Fibroblast of gingiva (primary cell): ENCODE measurements at regions not wholly inside any gene's neighbourhood (a gene's known extent, or its start where the extent isn't known, plus 50 kb on each side); places are given as distances from the start of the nearest gene placed in this dataset.
"Not testable (repeated sequence)": the region's sequence is repeated elsewhere in the genome, so short reads cannot be mapped to it uniquely, and the experiment has no call there.

ENCODE experiments used
- DNase-seq: peaks from one replicate; pipeline ENCODE4 v3.0.0-alpha.2; 2011; ENCODE audit warnings: low read depth

DNA sequence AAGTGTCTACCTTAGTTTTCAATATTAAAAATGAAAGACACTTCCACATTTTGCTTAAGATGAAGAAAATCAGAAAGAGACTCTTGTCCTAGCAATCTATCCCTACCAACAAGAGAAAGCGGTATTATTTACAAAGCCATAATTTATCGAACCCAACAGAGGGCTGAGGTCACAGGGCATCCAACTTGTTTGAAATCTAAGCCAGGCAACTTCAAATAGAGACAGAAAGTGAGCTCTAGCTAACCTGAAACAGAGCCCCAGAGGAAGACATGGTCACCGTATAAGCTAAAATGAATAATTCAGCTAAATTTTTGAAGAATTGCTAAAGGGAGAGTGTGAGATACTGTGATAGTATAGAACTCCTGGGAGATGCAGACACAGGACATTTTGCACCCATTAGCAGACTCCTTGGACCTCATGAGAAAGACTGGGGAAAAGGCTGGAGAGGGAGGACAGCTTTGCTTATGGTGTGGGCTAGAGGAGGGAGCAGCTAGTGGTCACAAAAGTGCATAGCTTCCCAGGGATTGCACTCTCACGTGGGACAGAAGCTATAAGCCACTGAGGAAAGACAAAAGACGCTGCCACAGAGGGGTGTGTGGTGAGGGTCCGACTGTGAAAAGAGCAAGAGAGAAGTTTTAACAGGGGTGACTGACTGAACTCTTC is 624.2 kb upstream of the GRIN3A start:
- no peak for DNase-seq

DNA sequence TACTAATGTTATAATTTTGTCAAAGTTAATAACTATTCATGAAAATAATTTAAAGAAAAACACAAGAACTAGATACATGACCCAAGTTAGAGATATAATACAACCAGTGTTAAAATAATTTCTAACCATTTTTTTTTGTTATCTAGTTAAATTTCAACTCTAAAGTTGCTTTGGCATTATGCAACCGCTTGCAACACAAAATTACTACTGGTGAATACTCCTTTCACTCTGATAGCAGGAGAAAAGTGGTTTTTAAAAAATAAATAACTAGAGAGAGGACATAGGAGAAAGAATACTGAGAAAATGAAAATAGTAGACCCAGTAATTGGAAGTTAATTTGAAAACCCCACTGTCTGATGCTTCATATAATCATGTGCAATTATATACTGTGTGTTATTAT is 622.4 kb upstream of the GRIN3A start:
- DNase-seq: no peak

DNA sequence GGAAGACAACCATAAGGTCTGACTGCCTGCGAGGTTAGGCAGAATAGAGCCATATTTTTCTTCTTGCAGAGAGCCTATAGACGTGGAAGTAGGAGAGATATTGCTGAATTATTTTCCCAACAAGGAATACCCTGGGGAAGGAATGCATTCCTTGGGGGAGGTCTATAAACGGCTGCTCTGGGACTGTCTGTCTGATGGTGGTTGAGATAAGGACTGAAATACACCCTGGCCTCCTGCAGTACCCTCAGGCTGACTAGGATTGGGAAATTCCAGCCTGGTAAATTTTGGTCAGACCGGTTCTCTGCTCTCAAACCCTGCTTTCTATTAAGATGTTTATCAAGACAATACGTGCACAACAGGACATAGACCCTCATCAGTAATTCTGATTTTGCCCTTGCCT is 617.5 kb upstream of the GRIN3A start:
- no peak for DNase-seq

DNA sequence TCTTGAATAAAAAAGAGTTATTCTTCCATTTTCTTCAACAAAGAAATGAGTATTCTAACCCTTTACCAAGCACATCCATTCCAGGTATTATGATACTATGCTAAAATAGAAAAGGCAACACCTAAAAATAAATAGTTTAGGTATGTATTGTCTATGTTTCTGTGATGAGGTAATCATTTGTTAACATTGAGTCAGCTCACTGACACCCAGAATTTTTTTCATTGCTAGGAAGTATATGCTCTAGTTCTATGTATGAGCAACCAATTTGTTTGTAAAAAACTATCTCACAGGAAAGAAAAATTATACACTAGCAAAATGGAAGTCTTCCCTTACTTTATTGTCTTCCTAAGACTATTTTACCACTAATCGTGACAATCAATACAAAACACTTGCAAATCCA is 615.6 kb upstream of the GRIN3A start:
- no peak for DNase-seq

DNA sequence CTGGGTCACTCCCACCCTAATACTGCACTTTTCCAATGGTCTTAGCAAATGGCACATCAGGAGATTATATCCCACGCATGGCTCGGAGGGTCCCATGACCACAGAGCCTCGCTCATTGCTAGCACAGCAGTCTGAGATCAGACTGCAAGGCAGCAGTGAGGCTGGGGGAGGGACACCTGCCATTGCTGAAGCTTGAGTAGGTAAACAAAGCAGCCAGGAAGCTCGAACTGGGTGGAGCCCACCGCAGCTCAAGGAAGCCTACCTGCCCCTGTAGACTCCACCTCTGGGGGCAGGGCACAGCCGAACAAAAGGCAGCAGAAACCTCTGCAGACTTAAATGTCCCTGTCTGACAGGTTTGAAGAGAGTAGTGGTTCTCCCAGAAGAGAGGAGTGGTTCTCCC is 599.0 kb upstream of the GRIN3A start:
- not testable (repeated sequence) for DNase-seq

DNA sequence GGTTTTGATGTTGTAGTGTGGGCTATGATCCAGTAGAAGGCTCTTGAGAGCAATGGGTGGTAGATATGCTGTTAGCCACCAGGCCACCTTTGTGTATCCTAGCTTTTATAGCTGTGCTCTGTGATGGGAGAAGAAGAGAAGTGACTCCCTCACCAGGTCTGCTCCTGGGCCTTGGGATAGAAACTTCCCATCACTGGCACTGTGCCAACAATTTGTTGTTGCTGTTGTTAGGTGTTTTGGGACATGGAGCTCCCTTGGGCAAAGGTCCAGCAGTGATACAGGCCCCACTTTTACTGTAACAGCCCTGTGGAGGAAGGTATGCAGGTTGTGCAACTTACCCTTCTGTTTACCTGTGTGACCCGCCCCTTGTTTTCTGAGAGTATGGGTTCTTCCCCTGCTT is 570.9 kb upstream of the GRIN3A start:
- no peak for DNase-seq

DNA sequence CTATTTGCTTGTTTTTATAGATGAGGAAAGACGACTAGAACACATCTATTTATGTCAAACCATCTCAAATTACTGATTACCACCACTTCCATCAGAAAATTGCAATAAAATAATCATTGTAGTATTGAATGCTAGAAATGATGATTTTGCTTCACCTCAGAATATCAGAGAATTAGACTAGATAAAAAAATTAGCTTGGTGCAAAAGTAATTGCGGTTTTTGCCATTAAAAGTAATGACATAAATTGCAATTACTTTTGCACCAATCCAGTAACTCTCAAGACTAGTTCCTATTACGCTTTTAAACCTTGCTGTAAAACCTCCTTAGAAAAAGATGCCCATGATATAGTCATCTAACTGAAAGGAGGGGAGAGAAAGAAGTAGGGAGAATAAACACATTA is 556.7 kb upstream of the GRIN3A start:
- DNase-seq: no peak

DNA sequence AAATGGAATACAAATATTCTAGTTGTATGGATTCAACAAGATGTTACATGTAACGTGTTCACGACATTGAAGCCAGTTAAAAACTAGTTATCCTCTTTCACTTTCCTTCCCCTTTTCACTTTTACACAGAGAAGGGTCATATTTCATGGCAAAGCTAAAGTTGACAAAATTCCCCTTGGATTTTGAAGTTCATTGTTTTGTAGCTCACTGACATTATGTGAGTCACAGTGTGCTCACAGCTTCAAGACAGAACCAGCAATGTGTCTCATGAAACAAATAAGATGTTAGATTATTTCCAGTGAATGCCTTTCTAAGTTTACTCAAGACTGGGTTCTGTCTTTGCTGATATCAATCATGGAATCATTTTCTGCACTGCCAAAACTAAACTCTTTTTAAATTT is 535.5 kb upstream of the GRIN3A start:
- DNase-seq: no peak

DNA sequence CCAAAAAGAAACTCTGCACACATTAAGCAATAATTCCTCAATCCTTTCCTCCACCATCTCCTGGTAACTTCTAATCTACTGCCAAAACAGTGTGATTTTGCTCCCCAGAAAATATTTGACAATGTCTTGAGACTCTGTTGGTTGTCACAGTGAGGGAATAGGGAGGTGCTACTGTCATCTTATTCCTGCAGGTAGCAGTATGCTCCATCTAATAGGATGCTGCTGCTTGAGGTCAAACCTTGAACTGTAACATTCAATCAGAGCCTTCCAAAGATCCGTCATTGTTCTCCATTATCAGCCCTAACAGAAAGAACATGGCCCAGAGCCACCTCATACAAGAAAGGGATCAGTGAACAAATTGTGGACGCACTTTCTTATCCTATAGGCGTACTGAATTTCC is 514.7 kb upstream of the GRIN3A start:
- DNase-seq: no peak

DNA sequence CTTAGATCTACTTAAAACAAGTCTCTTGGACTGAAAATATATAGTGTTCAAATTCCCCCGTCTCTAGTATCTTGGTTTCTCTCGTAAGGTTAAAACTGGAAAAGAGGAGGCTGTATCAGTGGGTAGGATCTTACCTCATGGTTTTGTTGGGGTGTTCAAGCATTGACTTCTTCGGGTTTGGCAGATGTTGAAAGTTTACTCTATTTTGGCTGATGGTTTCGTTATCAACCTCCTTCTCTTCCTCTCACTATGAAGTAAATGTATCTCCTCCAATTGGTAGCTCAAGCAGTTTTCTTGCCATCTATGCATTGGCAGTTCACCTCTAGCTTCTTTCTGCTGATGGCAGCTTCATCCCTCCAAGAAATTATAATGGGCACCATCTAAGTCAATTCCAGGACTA is 506.5 kb upstream of the GRIN3A start:
- no peak for DNase-seq

DNA sequence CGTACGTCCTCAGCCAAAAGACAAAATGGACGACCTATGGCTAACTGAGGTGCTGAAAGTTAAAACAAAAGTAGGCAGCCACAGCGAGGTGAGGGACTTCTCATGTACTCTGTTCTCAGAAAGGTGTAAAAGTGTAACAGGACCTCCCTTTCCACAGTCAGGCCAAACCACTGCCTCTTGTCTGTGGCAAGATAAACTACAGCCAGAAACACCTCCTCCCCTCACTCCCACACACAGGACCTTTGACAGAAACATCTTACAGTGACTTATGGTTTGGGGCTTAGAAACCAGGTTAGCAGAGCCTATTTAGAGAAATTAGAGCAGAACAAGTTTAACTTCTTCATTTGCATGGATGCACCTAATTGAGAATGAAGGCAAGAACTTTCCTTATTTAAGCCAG is 499.1 kb upstream of the GRIN3A start:
- DNase-seq: no peak

DNA sequence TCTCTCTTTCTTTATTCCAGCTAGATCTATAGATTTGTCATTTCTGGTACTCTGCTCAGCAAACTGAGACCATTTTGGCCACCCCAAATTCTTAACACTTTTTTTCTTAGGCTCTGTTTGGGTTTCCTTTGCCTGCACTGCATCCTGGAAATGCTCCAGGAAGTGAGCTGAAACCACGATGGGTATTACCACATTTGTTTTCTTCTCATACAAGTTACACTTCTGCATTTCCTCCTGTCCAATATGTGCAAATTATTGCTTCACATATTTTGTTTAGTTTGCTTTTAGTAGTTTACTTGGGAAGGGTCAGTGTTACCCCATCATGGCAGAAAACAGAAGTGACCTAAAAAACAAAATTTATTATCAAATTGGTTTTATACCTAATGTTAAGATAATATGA is 498.6 kb upstream of the GRIN3A start:
- no peak for DNase-seq

DNA sequence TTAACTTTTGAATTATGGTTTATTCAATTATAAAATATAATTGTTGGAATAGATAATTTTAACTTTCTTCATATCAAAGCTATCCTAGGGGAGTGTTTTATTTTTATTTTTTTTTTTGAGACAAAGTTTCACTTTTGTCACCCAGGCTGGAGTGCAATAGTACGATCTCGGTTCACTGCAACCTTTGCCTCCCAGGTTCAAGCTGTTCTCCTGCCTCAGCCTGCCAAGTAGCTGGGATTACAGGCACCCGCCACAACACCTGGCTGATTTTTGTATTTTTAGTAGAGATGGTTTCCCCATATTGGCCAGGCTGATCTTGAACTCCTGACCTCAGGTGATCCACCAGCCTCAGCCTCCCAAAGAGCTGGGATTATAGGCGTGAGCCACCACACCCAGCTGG is 489.0 kb upstream of the GRIN3A start:
- DNase-seq: not testable (repeated sequence)

DNA sequence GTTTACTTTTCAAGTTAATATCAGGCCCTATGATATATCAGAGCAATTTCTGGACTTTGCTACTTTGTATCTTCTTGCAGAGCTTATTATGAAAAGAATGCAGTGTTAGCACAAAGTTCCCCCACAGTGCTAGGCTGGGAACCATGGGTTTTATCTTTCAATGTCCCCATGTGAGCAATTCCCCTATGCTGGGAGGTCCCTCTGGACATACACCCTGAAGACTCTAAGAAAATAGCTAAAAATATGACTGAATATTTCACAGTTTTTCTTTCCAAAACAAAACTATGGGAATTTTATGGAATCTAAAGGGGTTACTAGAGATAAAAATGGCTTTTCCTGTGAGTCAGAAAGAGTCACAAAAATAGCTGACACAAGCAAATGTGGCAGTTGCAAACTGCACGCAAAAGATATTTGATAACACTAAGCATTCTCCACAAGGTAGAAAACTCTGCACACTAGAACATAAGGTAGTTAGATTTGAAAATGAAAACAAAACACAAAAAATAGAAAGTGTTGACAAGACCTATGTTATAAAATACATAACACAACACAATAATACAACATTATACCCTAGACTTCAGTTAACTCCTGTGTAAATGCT is 487.5 kb upstream of the GRIN3A start:
- no peak for DNase-seq

DNA sequence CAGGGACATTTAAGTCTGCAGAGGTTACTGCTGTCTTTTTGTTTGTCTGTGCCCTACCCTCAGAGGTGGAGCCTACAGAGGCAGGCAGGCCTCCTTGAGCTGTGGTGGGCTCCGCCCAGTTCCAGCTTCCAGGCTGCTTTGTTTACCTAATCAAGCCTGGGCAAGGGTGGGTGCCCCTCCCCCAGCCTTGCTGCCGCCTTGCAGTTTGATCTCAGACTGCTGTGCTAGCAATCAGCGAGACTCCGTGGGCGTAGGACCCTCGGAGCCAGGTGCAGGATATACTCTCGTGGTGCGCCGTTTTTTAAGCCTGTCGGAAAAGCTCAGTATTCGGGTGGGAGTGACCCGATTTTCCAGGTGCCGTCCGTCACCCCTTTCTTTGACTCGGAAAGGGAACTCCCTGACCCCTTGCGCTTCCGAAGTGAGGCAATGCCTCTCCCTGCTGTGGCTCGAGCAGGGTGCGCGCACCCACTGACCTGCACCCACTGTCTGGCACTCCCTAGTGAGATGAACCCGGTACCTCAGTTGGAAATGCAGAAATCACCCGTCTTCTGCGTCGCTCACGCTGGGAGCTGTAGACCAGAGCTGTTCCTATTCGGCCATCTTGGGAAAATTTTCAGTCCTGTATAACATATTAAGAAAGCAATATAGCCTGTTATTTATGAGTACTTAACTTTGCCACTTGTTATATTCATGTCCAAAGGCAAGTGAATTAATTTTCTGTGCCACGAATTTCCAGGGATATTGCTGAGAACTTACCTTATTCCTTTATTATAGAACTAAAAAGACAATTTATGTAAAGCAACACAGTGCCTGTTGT is 485.1 kb upstream of the GRIN3A start:
- DNase-seq: not testable (repeated sequence)

DNA sequence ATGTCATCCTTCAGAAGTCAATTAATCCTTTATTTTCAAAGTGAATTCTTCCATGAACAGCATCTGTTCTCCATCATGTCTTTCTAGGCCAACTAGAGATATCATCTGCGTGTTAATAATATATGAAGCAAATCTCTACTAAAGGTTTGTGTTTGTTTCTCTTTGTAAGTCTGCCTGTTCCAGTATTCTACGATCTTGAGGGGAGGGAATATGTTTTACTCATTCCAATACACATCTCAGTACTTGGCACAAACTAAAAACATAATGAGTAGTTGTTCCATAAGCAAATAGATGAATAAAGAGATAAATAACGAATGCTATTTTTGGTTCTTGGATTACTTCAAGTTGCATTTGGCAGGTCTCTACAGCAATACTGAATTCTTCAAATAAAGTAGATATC is 470.7 kb upstream of the GRIN3A start:
- DNase-seq: no peak

DNA sequence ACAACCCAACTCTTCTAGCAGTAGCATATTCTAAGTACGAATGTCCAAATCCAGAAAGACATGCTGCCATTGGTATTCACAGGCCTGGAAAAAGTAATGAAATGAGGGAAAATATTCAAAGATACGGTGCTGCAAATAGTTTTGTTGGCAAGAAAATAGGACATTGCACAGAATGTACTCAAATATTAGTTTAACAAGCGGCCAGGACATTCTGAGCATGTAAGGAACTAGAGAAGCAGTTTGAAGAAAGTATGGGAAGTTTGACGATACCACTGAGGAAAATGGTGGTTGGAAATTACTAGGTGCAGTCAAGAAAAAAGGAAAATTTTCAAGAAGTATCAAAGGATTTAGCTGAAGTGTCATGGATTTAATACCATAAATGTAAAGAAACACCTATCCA is 468.0 kb upstream of the GRIN3A start:
- no peak for DNase-seq

DNA sequence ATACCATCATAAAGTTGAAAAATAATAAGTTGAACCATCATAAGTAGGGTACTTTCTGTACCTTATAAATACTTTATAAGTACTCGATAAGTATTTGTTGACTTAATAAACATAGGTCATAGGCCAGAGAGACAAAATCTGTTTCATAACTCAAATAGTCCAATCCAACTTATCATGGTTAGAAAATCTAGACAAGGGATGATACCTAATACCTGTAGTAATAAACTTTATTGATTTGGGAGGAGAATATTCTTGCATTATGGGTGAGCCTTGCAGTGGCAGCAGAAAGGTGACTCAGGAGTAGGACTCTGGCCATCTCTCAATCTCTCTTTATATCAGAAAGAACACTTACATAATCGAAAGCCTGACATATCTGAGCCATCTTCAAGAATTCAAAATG is 466.8 kb upstream of the GRIN3A start:
- DNase-seq: no peak

DNA sequence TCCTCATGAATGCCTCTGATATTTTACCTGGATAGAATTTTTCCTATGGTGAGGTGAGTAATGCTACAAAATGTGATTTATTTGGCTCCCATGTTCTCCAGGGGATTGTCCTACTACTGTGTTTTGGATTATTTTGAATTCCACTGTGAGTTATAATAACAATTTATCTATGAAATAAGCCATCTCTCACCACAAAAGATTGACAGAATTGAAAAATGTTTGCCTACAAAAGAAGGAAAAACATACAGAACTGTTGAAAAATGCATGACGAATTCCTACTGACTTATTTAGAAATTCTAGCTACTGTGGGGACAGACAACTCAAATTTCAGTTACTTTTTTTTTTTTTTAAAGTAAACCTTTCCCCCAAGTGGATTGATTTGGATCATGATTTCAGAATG is 463.7 kb upstream of the GRIN3A start:
- DNase-seq: no peak

DNA sequence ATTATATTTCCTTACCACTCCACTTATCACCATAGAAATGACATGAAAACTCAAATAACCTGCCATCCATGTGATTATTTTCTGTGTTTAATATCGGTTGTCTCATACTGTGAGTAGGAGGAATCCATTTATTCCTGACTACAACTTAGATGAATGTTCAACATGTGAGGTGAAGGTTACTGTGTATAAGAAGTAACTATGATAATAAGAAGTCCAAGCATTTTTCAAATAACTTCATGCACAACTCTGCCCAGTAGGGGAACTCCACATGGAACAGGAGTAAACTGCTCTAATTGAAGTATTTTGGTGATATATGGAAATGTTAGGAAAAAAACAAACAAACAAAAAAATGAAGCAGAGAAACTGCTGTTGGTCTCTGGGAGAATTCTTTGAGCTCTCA is 447.5 kb upstream of the GRIN3A start:
- no peak for DNase-seq

DNA sequence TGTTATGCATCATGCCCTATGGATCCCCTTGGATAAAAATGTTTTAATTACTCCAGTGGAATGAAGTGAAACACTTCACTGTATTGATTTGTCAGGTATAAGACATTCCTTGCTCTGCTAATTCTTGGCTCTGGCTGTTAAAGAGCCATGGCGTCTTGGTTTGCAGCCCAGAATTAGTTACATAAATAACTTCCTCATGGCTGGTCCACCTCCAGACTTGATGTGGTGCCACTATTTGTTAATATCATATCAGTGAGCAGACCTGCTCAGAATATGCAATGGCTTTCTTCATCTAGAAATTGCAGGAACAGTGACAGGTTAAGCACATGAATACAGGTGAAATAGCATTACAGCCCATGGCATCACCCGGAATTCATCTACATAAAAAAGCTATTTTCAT is 446.9 kb upstream of the GRIN3A start:
- no peak for DNase-seq

DNA sequence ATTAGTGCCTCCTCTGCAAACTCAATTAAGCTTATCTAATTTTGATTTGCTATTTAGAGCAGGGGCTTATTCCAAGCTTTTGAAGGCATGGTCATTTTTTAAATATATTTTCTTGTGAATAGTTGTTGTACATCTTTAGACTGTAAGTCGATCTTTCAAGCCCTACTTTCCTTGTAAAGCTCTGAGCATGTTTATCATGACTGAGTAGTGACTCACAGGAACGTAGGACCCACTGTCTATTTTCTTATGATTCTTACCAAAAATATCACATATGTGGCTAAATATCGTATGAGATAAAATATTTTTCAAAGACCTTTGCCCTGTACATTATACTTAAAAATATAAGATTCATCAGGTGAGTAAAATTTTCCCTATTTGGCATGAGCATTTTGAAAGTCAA is 440.4 kb upstream of the GRIN3A start:
- no peak for DNase-seq

DNA sequence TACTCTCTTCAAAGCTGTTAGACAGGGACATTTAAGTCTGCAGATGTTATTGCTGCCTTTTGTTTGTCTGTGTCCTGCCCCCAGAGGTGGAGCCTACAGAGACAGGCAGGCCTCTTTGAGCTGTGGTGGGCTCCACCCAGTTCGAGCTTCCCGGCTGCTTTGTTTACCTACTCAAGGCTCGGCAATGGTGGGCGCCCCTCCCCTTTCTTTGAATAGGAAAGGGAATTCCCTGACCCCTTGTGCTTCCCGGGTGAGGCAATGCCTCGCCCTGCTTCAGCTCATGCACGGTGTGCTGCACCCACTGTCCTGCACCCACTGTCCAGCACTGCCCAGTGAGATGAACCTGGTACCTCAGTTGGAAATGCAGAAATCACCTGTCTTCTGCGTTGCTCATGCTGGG is 435.8 kb upstream of the GRIN3A start:
- DNase-seq: not testable (repeated sequence)

DNA sequence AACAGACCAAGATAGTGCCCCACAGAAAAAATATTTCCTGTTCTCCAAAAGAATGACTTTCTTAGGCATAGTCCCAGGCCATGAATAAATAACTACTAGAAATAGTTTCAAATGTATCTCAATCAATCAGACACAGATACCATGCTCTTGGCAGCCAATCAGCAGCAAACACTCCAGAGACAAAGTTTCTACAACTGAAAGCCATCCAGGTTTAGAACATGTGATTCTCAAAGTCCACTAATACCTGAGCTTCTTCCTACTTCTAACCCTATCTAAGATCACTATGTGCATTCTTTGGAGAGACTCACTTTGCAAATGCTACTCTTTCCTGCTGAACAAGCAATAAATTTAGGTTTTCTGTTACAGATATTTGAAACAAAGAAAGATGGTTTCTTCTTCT is 425.8 kb upstream of the GRIN3A start:
- DNase-seq: no peak
